GM18520 (cell line): ENCODE measurements at regions not wholly inside any gene's neighbourhood (a gene's known extent, or its start where the extent isn't known, plus 50 kb on each side); places are given as distances from the start of the nearest gene placed in this dataset.

Source experiments
- ATAC-seq: cut with Tn5 transposase; IDR thresholded peaks from one replicate; pipeline ENCODE4 v1.9.1; 2021; ENCODE audit not compliant: unreplicated experiment

DNA sequence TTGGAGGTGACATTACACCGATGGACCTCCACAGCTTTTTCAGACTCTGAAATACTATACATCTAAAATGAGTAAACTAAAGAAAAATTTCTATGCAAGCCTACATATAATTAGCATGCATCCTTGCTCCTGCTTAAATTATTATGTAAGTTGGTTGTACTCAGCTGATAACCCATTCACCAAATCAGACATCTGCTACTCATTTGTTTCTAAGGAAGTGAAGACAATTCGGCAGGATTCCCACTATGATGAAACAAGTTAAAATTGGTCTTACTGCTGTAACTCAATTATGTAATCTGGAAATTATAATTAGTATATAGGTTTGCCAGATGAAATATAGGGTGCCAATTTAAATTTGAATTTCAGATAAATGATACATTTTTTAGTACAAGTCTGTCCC, 59.5 kb upstream of the FGF13 start:
- ATAC-seq = no peak

DNA sequence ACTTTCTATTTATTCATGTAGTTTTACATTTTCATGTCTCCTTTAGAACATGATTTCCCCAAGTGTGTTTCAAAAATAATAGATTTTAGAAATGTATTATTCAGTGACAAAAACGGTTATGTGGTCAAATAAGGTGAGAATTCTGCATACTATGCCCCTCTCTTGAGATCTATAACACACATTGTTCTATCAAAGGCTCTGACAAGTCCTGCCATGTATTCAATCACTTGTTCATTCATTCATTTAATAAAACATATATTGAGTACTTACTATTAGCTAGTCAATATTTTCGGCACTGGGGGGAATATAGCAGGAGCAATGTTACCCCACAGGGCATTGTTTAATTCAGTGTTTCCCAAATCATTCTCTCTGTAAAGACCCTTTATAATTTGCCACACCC, 58.4 kb upstream of the FGF13 start:
- no peak for ATAC-seq

DNA sequence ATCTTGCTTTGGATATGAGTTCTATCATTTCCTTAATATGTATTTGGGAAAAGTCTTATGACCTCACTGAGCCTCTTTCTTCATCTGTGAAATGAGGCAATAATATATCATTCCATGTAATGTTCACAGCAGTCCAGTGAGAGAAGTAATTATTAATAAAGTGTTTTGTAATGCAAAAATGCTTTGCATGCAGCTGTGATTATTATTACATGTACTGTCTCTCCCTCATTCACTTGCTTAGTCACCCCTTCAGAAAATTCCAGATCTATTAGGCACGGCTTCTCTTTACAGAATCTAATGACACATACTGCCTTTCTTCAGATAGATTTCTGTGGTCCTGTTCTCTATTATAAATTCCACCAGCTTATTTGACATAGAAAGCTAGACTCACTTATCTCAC, 53.5 kb upstream of the FGF13 start:
- no peak for ATAC-seq

DNA sequence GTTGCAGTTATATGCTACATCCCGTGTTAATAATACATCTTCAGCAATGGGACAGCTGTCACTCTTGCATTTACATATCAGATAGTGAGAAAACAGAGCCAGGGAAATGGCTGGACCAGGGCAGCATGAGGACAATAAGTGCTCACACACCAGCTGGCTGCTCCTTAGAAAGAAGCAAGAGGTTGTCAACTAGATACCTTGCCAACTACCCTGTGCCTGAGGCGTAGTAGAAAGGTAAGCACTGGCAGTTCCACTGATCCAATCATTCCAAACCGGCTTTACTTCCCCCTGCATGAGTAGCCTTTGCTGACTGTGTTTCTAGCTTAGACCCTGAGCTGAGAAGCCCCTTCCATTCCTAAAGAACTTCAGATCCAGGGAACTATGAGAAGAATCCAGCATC, 52.2 kb upstream of the FGF13 start:
- no peak for ATAC-seq

DNA sequence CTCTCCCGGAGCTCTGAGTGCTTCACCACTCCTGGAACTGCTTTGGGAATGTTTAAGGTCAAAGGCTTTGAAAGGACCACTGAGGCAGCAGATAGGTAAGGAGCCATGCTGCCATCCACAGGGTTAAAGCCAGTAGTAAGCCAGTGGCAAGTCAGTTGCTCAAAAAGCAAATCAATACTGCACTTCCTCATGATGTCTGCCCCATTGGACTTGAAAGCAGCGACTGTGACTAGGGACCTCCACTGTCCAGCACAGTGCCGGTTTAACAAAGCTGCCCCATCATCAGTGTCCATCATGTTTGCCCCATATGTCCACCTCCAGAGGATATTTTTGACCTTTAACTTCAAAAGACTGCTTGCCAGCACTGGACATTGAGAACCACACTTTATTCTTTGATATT, 49.9 kb upstream of the FGF13 start:
- no peak for ATAC-seq
